Ovary (tissue), 3 donors: ENCODE measurements at regions not wholly inside any gene's neighbourhood (a gene's known extent, or its start where the extent isn't known, plus 50 kb on each side); places are given as distances from the start of the nearest gene placed in this dataset.

ENCODE experiments used
- CTCF ChIP-seq, 3 donors: fragments of 450-650 bp in 2 of 3; fragments of 200-600 bp in 1 of 3; IDR thresholded peaks; one replicate each; pipeline versions ENCODE4 v1.5.1 to v1.8.0; 2016 to 2022; ENCODE audit warnings: antibody characterized with exemption in 3 of 3, mild to moderate bottlenecking in 1 of 3
- EP300 ChIP-seq: sonication (generic); formaldehyde crosslinking; IDR thresholded peaks from one replicate; pipeline ENCODE4 v1.6.1; 2017; ENCODE audit warnings: antibody characterized with exemption
- donor health status: DM: no; HTN: no; CAD: no.

- no peak for TF ChIP-seq CTCF (IDR thresholded peaks at IDR 0.05)
- no peak for TF ChIP-seq EP300
Observed at GRCh38 chr12:124725099-124725498, 138.6 kb downstream of the SCARB1 start.
